Skeletal muscle tissue (tissue), 3 donors: ENCODE measurements at regions not wholly inside any gene's neighbourhood (a gene's known extent, or its start where the extent isn't known, plus 50 kb on each side); places are given as distances from the start of the nearest gene placed in this dataset.

Experiments
- H3K27ac ChIP-seq: one replicate; pipeline ENCODE4 v1.7.0; 2013; ENCODE audit warnings: mild to moderate bottlenecking, low read depth, low read length, inconsistent platforms
- H3K27me3 ChIP-seq, 3 donors: one replicate each; pipeline ENCODE4 v1.7.0; 2013; ENCODE audit warnings: low read length in 3 of 3; ENCODE audit not compliant: control insufficient read depth in 3 of 3, insufficient read depth in 3 of 3
- H3K36me3 ChIP-seq, 3 donors: one replicate each; pipeline ENCODE4 v1.7.0; 2013; ENCODE audit warnings: low read length in 3 of 3; ENCODE audit not compliant: control insufficient read depth in 3 of 3, insufficient read depth in 3 of 3
- H3K4me1 ChIP-seq, 3 donors: one replicate each; pipeline ENCODE4 v1.7.0; 2013; ENCODE audit warnings: low read length in 3 of 3, mild to moderate bottlenecking in 3 of 3; ENCODE audit not compliant: control insufficient read depth in 3 of 3, insufficient read depth in 3 of 3
- H3K4me3 ChIP-seq, 3 donors: one replicate each; pipeline ENCODE4 v1.7.0; 2013; ENCODE audit warnings: low read length in 3 of 3
- H3K9ac ChIP-seq, 3 donors: one replicate each; pipeline ENCODE4 v1.7.0; 2013; ENCODE audit warnings: low read length in 3 of 3, mild to moderate bottlenecking in 3 of 3, moderate library complexity in 2 of 3, low read depth in 1 of 3
- H3K9me3 ChIP-seq, 3 donors: one replicate each; pipeline ENCODE4 v1.7.0; 2013; ENCODE audit warnings: low read length in 3 of 3; ENCODE audit not compliant: control insufficient read depth in 3 of 3
- donor health status: Osteomylitis.

- Histone ChIP-seq H3K9ac (no peak overlapping the region), H3K27ac (no peak overlapping the region), H3K27me3 (peaks cover 0 to 5% (median 0%) of the 10 kb centered on the region in 3 donors), H3K4me1 (no peaks in the 10 kb centered on the region), H3K9me3 (peaks cover 0 to 3% (median 0%) of the 10 kb centered on the region in 3 donors), H3K4me3 (no peak overlapping the region), H3K36me3 (no peaks in the 10 kb centered on the region)
Observed at GRCh38 chr17:14460516-14461226, 159.8 kb downstream of the HS3ST3B1 start.

- Histone ChIP-seq H3K27me3 (peaks cover 0 to 5% (median 0%) of the 10 kb centered on the region in 3 donors), H3K4me1 (no peaks in the 10 kb centered on the region), H3K9ac (no peak overlapping the region), H3K27ac (no peak overlapping the region), H3K9me3 (peaks cover 0 to 3% (median 0%) of the 10 kb centered on the region in 3 donors), H3K36me3 (no peaks in the 10 kb centered on the region), H3K4me3 (no peak overlapping the region)
Observed at GRCh38 chr17:14459955-14460354, 159.1 kb downstream of the HS3ST3B1 start.

- Histone ChIP-seq H3K4me3 (no peak overlapping the region), H3K36me3 (no peaks in the 10 kb centered on the region), H3K27ac (no peak overlapping the region), H3K4me1 (no peaks in the 10 kb centered on the region), H3K9ac (no peak overlapping the region), H3K27me3 (peaks cover 0 to 5% (median 0%) of the 10 kb centered on the region in 3 donors), H3K9me3 (peaks cover 0 to 3% (median 0%) of the 10 kb centered on the region in 3 donors)
Observed at GRCh38 chr17:14458724-14459123, 157.8 kb downstream of the HS3ST3B1 start.

- H3K4me3 ChIP-seq: no peak overlapping the region
- no peaks in the 10 kb centered on the region for H3K4me1 ChIP-seq
- H3K9ac ChIP-seq: no peak overlapping the region
- no peaks in the 10 kb centered on the region for H3K9me3 ChIP-seq
- no peaks in the 10 kb centered on the region for H3K36me3 ChIP-seq
- peaks cover 0 to 5% (median 0%) of the 10 kb centered on the region in 3 donors for H3K27me3 ChIP-seq
- H3K27ac ChIP-seq: no peak overlapping the region
Observed at GRCh38 chr17:14454746-14455145, 153.9 kb downstream of the HS3ST3B1 start.

- Histone ChIP-seq H3K9me3 (no peaks in the 10 kb centered on the region), H3K4me1 (no peaks in the 10 kb centered on the region), H3K36me3 (no peaks in the 10 kb centered on the region), H3K4me3 (no peak overlapping the region), H3K27ac (no peak overlapping the region), H3K27me3 (peaks cover 0 to 4% (median 0%) of the 10 kb centered on the region in 3 donors), H3K9ac (no peak overlapping the region)
Observed at GRCh38 chr17:14452856-14453255, 152.0 kb downstream of the HS3ST3B1 start.

GRCh38 chr17:14451729-14452191 lies 150.9 kb downstream of the HS3ST3B1 start:
- peaks cover 0 to 2% (median 0%) of the 10 kb centered on the region in 3 donors for H3K27me3 ChIP-seq
- H3K27ac ChIP-seq: no peak overlapping the region
- H3K4me3 ChIP-seq: no peak overlapping the region
- H3K9ac ChIP-seq: no peak overlapping the region
- no peaks in the 10 kb centered on the region for H3K36me3 ChIP-seq
- H3K9me3 ChIP-seq: no peaks in the 10 kb centered on the region
- H3K4me1 ChIP-seq: no peaks in the 10 kb centered on the region

GRCh38 chr17:14448818-14449217 lies 147.9 kb downstream of the HS3ST3B1 start:
- no peaks in the 10 kb centered on the region for H3K36me3 ChIP-seq
- no peaks in the 10 kb centered on the region for H3K4me1 ChIP-seq
- no peak overlapping the region for H3K27ac ChIP-seq
- H3K9ac ChIP-seq: no peak overlapping the region
- no peak overlapping the region for H3K4me3 ChIP-seq
- peaks cover 0 to 2% (median 0%) of the 10 kb centered on the region in 3 donors for H3K27me3 ChIP-seq
- H3K9me3 ChIP-seq: no peaks in the 10 kb centered on the region

GRCh38 chr17:14446825-14447224 lies 145.9 kb downstream of the HS3ST3B1 start:
- no peaks in the 10 kb centered on the region for H3K9me3 ChIP-seq

GRCh38 chr17:14444915-14445314 lies 144.0 kb downstream of the HS3ST3B1 start:
- no peaks in the 10 kb centered on the region for H3K27me3 ChIP-seq
- no peak overlapping the region for H3K4me3 ChIP-seq
- H3K27ac ChIP-seq: no peak overlapping the region
- no peak overlapping the region for H3K9ac ChIP-seq
- no peaks in the 10 kb centered on the region for H3K36me3 ChIP-seq
- H3K4me1 ChIP-seq: no peaks in the 10 kb centered on the region
- H3K9me3 ChIP-seq: no peaks in the 10 kb centered on the region

More at GRCh38 chr17:14446825-14447224, 145.9 kb downstream of the HS3ST3B1 start:
- Histone ChIP-seq H3K27me3 (peaks cover 0 to 2% (median 0%) of the 10 kb centered on the region in 3 donors), H3K4me3 (no peak overlapping the region), H3K4me1 (no peaks in the 10 kb centered on the region), H3K27ac (no peak overlapping the region), H3K9ac (no peak overlapping the region), H3K36me3 (no peaks in the 10 kb centered on the region)

- no peaks in the 10 kb centered on the region for H3K9me3 ChIP-seq
- H3K27ac ChIP-seq: no peak overlapping the region
- H3K27me3 ChIP-seq: no peaks in the 10 kb centered on the region
- no peak overlapping the region for H3K9ac ChIP-seq
- no peaks in the 10 kb centered on the region for H3K4me1 ChIP-seq
- no peaks in the 10 kb centered on the region for H3K36me3 ChIP-seq
- no peak overlapping the region for H3K4me3 ChIP-seq
Observed at GRCh38 chr17:14442798-14443528, 142.1 kb downstream of the HS3ST3B1 start.
